ENCODE measurements at regions not wholly inside any gene's neighbourhood (a gene's known extent, or its start where the extent isn't known, plus 50 kb on each side); places are given as distances from the start of the nearest gene placed in this dataset.

DNA sequence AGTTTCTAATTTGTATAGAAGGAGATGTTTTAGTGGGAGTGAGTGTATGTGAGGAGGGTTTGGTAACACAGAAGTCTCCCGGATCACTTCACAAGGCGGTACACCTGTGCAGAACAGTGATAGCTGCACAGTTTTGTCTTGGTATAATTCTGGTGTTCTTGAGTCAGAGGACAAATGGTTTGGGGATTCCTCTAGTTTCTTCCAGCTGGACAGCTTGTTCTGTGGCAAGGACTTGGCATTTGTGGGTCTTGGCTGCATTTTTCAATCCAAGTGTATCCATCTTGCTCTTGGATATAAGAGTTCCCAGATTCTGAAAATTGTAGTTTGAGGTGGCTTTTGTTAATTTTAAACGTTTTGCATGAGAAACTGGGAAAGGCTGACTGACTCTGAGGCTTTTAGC, 135.7 kb downstream of the AHR start:
- TF ChIP-seq, protein P1, sequence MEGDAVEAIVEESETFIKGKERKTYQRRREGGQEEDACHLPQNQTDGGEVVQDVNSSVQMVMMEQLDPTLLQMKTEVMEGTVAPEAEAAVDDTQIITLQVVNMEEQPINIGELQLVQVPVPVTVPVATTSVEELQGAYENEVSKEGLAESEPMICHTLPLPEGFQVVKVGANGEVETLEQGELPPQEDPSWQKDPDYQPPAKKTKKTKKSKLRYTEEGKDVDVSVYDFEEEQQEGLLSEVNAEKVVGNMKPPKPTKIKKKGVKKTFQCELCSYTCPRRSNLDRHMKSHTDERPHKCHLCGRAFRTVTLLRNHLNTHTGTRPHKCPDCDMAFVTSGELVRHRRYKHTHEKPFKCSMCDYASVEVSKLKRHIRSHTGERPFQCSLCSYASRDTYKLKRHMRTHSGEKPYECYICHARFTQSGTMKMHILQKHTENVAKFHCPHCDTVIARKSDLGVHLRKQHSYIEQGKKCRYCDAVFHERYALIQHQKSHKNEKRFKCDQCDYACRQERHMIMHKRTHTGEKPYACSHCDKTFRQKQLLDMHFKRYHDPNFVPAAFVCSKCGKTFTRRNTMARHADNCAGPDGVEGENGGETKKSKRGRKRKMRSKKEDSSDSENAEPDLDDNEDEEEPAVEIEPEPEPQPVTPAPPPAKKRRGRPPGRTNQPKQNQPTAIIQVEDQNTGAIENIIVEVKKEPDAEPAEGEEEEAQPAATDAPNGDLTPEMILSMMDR (conservative IDR thresholded peaks at IDR 0.05; ENCODE audit: low read depth, low read length): no peak
- TF ChIP-seq EZH2phosphoT487 (IDR thresholded peaks at IDR 0.05; ENCODE audit: borderline replicate concordance, low read length) (no peak), EZH2 (IDR thresholded peaks at IDR 0.05; ENCODE audit: low read length, unreplicated experiment) (no peak)

Measured in PC-3 (cell line).